Endothelial cell of umbilical vein (primary cell): ENCODE measurements at regions not wholly inside any gene's neighbourhood (a gene's known extent, or its start where the extent isn't known, plus 50 kb on each side); places are given as distances from the start of the nearest gene placed in this dataset.

Experiments
- POLR2AphosphoS5 ChIP-seq: IDR thresholded peaks from 2 replicates; pipeline ENCODE4 v1.6.1; 2012; ENCODE audit warnings: low read depth, mild to moderate bottlenecking, control low read depth, low read length, moderate library complexity; ENCODE audit not compliant: insufficient read depth
- TF ChIP-seq, protein P1 (sequence below), 2 donors: IDR thresholded peaks; 1 replicate in 1 of 2; 2 replicates in 1 of 2; pipeline ENCODE4 v1.5.1; 2011; ENCODE audit warnings: low read length in 2 of 2, mild to moderate bottlenecking in 2 of 2, moderate library complexity in 2 of 2, control low read depth in 1 of 2, inconsistent platforms in 1 of 2, low read depth in 1 of 2; ENCODE audit not compliant: insufficient read depth in 1 of 2; ENCODE audit errors: extremely low read depth in 1 of 2

DNA sequence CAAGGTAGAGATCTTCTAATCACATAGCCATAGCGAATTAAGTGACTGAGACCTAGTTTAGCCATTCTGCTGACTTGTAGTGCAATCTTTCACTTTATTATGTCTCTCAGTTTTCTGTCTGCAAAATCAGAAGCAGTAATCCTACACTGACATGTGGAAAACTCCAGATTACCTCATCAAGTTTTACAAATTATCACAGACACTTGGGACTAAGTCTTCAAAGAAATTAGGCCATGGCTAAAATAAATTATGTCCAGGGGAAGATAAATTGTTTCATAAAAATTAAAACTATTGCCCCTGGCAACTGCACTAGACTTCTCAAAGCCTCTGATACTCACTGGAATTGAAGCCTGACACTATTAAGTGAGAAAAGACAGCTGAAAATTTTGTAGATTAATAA lies 129.9 kb upstream of the RGMB start:
- TF ChIP-seq POLR2AphosphoS5 = no peak
- TF ChIP-seq, protein P1, sequence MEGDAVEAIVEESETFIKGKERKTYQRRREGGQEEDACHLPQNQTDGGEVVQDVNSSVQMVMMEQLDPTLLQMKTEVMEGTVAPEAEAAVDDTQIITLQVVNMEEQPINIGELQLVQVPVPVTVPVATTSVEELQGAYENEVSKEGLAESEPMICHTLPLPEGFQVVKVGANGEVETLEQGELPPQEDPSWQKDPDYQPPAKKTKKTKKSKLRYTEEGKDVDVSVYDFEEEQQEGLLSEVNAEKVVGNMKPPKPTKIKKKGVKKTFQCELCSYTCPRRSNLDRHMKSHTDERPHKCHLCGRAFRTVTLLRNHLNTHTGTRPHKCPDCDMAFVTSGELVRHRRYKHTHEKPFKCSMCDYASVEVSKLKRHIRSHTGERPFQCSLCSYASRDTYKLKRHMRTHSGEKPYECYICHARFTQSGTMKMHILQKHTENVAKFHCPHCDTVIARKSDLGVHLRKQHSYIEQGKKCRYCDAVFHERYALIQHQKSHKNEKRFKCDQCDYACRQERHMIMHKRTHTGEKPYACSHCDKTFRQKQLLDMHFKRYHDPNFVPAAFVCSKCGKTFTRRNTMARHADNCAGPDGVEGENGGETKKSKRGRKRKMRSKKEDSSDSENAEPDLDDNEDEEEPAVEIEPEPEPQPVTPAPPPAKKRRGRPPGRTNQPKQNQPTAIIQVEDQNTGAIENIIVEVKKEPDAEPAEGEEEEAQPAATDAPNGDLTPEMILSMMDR (IDR thresholded peaks at IDR 0.05; ENCODE audit: extremely low read depth in 1 of 2, insufficient read depth in 1 of 2, low read depth in 1 of 2, low read length in 2 of 2) = no peak
